Non-pigmented ciliary epithelial cell (primary cell): ENCODE measurements at regions not wholly inside any gene's neighbourhood (a gene's known extent, or its start where the extent isn't known, plus 50 kb on each side); places are given as distances from the start of the nearest gene placed in this dataset.
"Not testable (repeated sequence)": the region's sequence is repeated elsewhere in the genome, so short reads cannot be mapped to it uniquely, and the experiment has no call there.

Experiments used
- DNase-seq: peaks from one replicate; pipeline ENCODE4 v3.0.0-alpha.2; 2010; ENCODE audit warnings: low read depth

DNA sequence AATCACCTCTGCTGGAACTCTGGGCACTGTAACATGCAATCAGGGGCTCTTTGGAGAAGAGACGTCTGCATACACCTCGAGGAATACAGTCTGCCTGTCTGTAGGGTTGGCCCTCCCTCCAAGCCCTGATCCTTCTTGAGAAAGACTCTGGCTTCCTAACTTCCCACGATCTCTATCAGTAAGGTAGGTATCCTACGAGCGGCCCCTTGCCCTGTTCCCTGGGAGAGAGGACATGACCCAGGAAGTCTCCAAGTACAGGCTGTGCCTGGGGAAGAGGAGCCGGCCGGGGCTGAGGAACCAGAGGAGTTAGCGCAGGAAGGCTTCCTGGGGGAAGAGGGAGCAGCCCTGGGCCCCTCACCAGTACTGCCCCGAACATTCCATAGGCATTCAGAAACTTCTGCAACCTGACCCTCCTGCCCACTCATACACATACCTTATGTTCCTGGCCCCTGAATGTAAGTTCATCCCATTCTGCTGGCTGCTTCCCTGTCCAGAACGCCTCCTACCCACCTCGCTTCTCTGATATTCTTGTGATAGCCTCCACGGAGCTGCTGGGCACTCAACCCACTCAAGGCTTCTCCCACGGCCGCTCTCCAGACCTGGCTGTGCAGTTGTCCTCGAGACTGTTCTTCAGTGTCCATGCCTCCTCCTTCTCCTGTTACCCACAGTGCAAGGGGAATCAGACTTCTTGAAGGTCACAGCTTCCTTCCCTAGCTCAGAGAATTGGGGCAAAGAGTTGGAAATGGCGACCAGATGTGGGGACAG is 116.1 kb downstream of the CYP26B1 start:
- DNase-seq: no peak

DNA sequence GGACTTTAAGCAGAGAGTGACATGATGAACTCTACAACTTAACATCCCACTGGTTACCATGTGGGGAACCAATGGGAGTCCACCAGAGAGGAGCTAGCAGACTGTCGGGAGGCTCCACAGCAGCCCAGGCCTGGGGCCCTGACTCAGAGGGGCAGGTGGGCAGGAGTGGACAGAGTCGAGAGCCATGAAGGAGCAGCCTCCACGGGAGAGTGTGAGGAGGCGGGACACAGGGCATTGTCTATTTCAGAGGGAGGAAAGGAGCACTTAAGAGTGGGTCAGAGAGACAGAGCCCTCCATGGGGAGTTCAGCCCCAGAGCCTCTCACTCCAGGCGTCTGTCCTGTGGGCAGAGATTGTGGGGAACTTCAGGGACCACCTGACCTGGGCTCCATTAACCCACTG is 118.7 kb downstream of the CYP26B1 start:
- DNase-seq: no peak

DNA sequence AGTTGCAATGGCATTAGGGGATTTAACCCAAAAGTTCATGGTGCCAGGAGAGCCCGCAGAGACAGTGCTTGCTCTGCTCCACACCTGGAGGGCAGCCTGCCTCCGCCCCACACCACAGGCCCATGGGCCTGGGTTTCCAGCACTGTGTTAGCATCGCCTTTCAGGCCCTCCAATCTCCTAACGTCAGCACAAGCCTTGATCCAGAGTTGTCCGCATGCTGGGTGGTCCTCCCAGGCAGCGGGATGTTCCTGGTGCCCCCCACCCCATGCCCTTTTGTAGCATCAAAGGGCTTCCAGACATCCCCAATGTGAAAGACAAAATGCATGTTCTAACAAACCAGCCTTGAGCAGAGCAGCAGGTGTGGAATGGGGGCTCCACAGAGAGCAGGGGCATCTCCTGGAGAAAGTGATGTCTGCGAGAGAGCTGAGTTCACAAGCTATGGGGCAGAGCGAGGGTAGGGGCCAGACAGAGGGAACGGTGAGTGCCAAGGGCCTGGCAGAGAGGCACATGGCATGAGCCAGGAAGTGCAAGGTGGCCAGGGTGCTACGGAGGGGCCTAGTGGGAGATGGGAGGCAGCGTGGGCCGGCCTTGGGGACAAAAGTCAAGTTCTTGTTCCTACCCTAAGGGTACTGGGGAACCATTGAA is 119.2 kb downstream of the CYP26B1 start:
- DNase-seq: no peak

DNA sequence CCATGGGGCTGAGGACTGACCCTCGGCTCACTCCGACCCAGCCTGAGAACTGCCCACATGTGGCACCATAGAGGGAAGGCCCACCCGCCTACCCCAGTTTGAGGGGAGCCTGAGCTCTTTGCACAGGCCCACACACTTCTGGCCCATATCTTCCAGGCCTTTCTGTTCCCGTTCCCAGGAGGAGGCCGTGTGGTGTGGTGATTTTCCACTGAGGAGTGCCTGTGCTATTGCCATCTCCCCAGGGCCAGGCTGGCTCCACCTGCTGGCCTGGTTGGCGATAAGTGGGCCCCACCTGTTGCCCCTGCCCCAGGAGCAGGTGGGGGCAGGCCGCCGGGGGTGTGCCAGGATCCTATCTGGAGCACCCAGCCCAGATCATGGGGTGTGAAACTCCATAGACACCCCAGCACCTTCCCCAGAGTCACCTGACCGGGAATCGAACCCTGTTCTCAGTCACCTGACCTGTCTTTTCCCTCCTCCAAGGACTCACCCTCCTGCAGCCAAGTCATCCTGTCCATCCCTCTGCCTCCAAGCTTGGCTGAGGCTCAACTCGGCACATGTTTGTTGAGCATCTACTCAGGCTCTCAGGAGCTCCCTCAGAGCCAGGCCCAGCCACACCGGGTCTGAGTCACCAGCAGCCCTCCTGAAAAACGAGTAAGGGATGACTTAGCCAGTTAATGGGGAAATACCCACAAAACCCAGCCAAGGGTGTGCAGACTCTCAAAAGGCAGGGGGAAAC is 120.1 kb downstream of the CYP26B1 start:
- no peak for DNase-seq

DNA sequence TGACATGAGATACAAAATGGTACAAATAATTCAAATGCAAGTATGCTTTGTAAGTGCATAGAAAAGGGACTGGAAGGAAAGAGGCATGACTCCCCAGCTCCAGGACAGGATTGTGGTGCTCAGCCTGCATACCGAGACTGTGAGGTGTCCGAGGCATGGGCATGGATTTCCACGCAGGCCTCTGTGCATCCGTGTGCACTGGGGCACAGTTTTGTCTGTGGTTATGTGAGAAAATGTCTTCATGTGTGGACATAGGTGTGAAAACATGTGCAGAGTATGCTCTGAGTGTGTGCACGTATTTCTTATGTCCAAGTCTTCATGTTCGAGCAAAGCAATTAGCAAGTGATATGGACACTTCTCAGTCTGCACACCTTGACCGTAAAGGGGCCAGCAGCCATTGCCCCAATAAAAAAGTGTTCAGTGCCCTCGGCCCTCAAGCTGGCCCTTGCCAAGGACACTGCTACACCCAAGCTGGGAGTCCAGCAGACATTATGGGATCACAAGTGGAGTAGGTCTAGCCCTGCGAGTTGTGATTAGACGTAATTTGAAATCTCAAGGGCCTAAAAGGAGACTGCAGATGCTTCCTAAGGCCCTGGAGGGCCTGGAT is 120.7 kb downstream of the CYP26B1 start:
- no peak for DNase-seq

DNA sequence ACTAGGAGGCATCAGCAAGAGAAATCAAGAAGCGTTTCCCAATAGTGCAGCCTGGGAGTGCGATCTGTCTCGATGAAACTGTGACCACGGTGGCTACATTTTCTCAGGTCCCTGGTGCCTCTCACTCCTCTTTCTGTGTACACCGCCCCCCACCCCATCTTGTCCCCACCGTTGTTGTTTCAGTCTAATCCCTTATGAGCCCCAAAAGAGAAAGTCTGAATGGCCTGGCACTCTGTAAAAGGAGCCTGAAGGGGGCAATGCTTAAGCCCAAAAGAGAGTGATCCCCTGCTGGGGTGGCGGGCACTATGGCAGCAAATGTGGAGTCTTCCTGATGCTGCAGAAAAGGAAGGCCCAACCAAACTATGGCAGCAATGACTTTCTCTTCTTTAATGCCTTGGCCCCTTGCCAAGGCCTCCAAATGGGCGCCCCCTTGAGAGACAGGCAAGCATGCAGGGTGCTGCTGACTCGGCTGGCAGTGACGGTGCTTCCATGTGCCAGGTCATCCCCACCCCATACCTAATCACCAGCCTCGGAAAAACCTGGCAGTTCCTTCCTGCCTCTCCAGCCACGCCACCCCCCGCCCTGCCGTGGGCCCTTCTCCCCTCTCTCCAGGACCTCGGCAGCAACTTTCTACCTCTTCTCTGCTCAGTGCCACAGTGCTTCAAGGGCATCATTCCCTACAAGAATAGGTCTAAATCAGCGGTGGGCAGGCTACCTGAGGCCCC is 123.0 kb downstream of the CYP26B1 start:
- no peak for DNase-seq

DNA sequence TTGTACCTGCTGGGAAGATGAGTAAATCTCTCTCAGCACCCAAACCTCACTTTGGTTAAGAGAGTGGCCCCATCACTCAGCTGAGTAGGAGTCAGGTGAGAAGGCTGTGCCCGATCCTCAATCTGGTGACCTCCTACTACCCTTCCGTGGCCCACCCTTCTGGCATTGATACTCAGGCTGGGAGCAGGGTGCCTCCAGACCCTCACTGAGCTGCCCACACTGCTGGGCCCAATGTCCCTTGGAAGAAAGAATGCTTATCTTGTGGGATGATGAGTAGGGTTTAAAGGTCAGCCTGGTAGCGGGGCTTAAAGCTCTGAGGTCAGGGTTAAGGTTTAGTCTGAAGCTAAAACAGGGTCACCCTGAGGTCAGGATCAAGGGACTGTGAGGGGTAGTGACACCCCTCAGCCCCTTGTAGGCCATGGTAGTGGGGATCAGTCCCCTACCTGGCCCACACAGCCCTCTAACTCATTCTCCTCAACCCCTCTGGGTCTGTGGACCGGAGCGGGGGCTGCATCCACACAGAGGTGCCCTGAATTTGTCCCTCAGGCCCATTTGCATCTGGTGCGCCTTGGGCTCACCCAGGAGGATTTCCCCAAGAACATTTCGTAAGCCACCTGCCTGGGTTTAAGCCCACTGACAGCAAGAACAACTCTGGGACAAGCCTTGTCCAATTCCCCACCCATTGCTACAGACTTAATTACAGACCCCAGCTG is 123.8 kb downstream of the CYP26B1 start:
- no peak for DNase-seq

DNA sequence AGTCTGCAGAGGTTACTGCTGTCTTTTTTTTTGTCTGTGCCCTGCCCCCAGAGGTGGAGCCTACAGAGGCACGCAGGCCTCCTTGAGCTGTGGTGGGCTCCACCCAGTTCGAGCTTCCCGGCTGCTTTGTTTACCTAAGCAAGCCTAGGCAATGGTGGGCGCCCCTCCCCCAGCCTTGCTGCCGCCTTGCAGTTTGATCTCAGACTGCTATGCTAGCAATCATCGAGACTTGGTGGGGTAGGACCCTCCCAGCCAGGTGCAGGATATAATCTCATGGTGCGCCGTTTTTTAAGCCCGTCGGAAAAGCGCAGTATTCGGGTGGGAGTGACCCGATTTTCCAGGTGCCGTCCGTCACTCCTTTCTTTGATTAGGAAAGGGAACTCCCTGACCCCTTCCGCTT is 126.3 kb downstream of the CYP26B1 start:
- not testable (repeated sequence) for DNase-seq

DNA sequence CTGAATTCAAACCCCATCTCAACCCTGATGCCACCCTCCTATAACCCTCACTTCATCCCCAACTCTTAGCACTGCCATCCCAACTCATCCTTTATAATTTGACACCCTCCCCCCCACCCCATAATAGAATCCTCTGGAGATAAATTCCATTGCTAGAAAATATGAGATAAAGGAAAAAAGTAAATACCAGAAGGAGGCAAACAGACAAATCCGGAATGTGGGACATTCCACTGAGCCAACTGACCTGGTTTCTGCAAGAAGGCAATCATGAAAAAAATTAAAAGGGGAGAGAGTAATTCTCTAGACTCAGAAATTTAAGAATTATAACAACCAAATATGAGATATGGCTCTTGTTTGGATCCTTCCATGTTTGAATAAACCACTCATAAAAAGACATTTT is 132.4 kb downstream of the CYP26B1 start:
- no peak for DNase-seq

DNA sequence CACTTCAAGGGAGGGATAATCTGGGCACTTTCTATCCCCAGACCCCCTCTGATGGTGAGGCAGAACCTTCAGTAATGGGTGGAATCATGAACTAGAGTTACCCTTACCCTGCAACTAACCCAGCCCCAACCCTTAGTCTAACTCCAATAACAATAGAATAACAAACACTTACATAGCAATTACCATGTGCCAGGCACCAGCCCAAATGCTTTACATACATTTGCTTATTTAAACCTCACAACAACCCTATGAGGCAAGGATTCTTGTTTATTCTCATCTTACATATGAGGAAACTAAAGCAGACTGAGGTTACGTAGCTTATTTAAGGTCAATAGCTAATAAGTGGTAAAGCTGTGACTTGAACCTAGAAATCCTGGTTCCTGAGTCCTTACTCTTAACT is 132.8 kb downstream of the CYP26B1 start:
- no peak for DNase-seq

DNA sequence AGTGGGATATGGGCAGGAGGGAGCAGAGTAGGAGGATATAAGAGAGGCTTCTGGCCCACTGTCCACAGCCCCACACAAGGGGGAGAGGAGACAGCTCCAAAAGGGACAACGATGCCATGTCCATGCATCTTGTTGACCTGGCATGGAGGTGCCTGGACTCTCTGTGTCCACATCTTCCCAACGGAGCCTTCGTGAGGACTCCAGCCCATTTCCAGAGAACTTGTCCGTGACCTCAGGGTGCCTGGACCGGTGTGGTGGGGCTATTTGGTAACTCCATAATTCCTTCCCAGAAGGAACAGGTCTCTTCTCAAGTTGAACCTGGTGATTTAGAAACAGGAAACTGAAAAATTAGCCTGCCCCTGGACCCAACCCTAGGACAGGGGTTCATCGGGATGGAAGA is 133.9 kb downstream of the CYP26B1 start:
- no peak for DNase-seq

DNA sequence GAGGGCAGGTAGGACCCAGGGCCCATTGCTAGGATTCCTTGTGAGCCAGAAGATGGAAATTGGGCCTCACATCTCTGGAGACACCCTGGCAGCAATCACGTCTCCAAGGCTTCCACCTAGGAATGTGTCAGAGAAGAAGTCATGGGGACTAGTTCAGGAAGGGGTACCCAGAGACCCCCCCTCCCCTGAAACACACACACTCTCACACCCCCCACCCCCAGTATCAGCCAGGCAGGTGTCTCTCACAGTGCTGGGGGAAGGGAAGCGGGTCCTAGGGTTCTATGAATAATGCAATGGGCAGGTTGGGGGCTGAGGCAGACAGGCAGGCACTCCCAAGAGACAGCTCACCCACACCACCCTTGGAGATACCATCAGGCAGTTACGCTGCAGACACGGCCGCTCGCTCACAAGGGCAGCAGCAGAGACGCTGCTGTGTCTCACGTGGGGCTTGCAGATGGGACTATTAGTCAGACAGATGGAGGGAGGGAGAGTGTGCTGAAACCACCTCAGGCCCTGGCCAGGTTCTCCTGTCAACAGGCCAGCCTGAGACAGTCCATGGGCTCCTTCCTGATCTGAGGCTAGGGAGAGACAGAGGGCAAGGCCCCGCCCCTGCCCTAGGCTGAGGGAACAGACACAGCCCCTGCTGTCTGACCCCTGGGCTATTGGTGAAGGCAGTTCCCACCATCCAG is 134.6 kb downstream of the CYP26B1 start:
- DNase-seq: no peak

DNA sequence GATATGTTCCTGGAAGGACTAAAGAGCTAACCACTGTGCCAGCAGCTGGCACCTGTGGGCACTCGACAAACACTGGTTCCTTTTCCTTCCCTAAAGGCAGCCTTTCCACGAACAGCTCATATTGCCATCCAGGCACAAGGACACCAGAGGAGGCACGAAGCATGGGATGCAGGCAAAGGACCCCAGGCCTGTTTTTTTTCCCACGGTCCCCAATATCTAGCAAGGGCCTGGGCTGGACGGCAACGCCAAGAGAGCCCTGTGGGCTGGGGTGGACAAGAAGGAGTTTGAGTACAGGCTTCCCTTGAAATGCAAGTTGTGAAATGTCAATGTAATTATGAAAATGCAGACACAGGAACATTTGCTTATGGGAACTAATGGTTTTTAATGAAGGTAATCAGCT is 135.9 kb downstream of the CYP26B1 start:
- DNase-seq: no peak

DNA sequence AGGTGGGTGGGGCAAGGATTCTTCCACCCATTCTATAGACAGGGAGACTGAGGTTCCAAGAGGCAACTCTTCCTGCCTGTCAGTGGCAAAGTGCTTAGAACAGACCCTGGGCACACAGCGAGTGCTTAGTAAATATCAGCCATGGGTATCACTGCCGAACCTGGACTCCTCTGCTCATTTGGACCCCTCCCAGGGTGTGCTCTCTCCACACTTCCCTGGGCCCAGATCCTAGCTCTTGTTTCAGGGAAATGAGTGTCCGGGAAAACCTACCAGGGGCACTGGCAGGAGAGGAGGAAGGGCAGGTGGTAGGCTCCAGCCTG is 136.3 kb downstream of the CYP26B1 start:
- no peak for DNase-seq

DNA sequence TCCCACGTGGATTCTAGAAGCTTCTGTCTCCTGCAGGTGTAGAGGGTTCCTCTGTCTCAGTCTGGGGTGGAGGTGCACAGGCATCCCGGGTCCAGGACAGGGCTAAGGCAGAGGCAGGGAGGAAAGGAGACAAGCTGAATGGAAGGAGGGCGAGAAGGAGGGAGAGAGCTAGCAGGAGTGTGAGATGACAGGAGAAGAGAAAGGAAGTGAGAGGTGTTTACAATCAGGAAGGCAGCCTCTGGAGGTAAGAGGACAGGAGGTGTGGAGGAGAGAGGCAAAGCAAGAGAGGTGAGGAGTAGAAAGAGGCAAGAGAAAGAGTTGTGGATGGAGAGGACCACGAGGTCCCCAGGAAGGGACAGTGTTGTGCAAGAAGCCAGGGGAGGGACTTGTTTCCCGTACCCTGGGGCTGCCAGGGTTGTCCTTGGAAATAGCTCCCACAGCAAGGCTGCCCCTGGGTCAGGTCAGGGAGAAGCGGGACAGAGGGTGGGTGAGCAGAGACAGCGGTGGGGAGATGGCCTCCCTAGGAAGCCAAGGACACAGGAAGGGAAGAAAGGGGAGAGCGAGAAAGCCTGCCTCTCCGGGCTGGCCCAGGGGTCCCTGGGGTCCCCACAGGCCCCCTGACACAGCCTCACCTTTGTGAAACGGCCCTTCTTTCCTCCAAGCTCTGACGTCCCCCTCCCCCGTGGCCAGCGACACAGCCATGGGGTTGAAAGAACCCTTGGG is 136.9 kb downstream of the CYP26B1 start:
- DNase-seq: no peak

DNA sequence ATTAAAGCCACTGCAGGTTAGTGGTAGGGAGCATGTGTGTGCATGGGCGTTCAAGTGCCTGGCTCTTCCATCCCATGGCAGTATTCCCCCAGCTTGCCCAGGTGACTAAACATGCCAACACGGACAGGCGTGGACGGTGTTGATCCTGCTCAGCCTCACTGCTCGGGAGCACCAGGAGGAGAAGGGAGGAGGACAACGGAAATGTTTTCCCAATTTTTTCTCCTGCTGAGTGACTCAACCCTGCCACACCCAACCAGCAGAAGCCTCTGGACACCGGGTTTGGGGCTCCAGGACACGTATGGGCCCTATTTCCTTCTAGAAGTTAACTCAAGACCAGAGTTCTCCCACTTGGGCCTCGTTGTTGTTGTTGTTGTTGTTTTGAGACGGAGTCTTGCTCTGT is 139.1 kb downstream of the CYP26B1 start:
- no peak for DNase-seq

DNA sequence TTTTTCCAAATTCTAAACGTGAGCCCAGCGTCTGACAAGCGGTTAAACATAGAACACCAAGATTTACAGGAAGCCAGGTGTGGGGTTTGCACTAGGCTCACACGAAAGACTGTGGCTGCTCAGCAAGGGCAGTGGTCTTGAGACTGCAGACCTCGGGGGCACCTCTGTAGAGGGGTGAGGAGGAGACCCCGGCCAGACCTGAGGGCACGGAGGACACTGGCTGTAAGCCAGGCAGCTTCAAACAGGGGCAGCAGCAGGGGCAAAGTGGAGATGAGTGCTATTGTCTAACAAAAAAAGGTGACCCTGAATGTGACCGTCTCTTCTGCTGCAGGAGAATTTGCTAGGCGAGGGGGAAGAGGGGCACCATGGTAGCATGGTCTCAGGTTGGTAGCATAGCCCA is 140.3 kb downstream of the CYP26B1 start:
- DNase-seq: no peak

DNA sequence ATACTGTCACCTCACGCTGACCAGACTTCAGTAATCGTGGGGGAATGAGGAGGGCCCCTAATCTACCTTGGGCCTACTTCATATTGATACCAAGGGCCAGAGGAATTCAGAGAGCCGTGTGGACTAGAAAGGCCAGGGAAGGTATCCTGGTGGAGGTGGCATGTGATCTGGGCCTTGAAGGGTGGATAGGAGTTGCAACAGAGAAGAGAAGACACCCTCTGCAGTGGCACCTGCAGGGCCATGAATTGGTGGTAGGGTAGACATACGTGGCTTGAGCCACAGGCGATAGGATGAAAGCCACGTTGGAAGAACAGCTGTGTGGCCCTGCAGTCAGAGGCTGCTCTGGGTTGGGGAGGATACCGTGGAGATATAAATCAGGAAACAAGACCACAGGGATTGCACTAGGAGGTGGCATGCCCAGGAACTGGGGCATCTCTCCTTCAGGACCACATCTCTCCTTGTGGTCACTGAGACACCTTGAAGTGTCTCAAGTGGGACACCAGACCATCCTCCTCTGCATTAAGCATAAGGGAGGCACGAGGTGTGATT is 141.4 kb downstream of the CYP26B1 start:
- DNase-seq: no peak

DNA sequence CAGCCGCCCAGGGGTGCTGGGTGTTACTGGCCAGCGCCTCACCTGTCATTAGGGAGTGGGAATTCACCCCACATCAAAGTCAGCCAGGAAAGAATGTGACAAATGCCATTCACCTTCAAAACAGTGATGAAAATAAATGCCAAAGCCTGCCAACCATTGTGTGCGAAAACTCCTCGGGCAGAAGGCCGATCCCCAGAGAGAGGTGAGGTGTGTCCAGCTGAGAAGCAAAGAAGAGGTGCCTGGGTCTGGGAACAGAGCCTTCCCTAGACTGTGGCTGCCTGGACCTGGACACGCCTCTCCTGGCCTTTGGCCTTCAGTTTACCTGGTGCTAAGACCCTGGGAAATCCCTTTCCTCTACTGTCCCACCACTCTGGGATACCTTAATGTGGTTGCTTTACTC is 142.7 kb downstream of the CYP26B1 start:
- no peak for DNase-seq
